LoVo (cell line): ENCODE measurements at regions not wholly inside any gene's neighbourhood (a gene's known extent, or its start where the extent isn't known, plus 50 kb on each side); places are given as distances from the start of the nearest gene placed in this dataset.
"Not testable (repeated sequence)": the region's sequence is repeated elsewhere in the genome, so short reads cannot be mapped to it uniquely, and the experiment has no call there.

Experiments
- DNase-seq: peaks from one replicate; pipeline ENCODE4 v3.0.0-alpha.2; 2016; ENCODE audit warnings: low spot score

DNA sequence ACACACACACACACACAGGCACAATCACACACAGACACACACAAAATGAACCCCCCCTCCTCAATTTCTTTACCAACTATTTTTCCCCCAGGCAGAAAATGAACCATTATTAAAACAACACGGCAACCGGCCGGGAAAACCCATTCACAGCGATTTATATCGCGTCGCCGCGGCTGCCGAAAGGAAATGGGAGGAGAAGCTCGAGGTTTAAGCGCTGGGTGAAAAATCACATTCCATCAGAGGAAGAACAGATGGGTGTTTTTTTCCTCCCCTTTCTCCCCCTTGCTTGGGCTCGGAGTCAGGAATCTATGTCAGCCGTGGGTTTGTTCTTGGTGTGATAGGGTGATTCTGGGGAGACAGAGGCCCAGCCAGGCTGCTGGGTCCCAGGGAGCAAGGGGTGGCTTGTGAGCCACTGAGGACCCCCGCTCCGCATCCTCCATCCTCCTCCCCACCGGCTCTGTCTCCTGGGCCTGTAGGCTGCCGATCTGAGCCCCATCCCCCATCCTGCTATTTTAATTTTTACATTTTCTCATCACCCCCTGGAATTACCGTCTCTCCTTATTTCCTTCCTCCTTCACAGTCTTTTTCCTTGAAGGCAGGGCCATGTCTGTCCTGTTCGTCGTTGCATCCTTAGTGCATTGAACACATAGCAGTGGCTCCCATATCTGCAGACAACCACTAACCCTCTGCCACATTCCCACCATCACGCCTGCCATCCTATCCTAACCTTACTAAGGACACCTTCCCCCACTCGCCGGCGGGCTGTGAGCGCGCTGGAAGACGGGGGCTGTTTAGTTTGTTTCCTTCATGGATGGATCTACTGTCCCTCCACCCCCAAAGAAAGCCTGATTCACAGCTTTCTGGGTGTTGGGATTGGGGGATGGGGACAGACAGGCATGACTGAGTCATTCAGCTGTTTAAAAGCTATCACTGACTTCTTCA is 137.7 kb downstream of the CRLF3 start:
- not testable (repeated sequence) for DNase-seq

DNA sequence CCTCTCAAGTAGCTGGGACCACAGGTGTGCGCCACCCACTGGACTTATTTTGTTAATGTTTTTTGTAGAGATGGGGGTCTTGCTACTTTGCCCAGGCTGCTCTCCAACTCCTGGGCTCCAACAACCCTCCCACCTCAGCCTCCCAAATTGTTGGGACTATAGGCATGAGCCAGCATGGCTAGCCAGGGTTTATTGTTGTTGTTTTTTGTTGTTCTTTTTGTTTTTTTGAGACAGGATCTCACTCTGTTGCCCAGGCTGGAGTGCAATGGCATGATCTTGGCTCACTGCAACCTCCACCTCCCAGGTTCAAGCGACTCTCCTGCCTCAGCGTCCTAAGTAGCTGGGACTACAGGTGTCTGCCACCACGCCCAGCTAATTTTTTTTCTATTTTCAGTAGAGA is 142.2 kb downstream of the CRLF3 start:
- DNase-seq, result not testable (repeated sequence)

DNA sequence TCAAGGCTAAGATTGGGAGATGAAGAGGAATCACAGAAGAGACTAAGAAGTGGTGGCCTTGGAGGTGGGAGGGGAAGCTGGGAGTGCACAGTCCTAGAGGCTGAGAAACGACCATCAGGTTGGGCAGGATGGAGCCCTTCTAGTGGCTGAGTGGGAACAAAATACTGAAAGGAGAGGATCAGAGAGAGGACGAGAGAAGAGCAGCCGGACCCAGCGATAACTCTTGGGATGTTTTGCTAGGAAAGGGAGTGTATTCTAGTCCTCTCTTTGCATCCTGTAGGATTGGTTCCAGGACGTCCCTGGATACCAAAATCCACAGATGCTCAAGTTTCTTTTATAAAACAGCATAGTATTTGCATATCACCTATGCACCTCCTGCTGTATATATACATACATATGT is 143.8 kb downstream of the CRLF3 start:
- not testable (repeated sequence) for DNase-seq

DNA sequence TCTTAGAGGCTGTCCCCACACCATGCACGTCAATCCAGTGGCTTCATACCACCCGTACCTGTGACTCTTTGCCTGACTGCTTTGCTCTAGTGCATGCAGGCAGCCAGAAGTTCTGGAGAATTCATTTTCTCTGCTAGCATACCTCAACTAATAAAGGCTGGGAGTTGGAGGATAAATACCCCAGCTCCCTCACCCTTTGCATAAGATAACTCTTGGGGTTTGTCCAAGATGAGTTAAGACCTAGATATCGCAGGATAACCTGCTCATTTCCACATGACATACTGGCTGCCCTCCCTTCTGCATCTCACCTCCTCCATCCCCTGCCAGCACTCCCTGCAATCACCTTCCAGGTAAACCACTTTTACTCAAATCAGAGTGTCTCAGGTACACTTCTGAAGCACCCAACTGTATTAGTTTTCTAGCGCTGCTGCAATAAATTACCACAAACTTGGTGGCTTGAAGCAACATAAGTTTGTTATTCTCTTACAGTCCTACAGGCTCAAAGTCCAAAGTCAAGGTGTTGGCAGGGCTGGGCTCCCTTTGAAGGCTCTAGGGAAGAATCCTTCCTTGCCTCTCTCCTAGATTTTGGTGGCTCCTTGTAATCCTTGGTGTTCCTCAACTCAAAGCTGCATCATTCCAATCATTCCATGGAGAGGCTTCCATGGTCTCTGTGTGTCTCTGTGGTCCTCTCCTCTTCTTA is 146.8 kb downstream of the CRLF3 start:
- DNase-seq, result no peak

DNA sequence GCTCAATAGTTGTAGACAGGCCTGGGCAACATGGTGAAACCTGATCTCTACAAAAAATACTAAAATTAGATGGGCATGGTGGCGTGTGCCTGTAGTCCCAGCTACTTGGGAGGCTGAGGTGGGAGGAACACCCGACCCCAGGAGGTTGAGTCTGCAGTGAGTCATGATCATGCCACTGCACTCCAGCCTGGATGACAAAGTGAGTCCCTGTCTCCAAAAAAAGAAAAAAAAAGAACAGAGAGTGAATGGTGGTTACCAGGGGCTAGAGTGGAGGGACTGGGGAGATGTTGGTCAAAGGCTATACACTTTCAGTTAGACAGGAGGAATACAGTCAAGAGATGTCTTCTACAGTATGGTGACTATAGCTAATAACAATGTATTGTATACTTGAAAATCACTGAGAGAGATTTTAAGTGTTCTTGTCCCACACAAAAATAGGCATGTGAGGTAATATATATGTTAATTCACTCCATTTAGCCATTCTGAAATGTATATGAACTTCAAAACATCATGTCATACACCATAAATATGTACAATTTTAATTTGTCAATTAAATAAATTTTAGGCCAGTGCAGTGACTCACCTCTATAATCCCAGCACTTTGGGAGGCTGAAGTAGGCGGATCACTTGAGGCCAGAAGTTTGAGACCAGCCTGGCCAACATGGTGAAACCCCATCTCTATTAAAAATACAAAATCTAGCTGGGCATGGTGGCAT is 148.6 kb downstream of the CRLF3 start:
- not testable (repeated sequence) for DNase-seq

DNA sequence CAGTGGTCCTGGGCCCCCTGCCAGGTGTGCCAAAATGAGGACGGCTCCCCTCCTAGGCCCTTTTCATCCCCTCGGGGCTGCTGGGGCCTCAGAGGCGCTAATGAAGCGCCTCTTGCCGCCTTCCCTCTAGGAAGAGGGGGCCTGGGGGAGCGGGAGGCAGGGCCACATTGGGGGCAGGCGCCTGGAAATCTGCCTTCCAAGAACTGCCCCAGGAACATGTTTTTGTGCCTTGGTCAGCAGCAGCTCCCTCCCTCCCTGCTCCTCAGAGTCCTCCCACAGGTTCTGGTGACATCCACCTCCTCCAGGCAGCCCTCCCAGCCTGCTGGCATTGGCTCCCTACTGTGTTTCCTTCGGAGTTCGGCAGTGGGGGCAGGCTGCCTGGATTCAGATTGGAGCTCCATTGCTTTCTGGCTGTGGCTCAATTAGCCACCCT is 155.3 kb downstream of the CRLF3 start:
- not testable (repeated sequence) for DNase-seq

DNA sequence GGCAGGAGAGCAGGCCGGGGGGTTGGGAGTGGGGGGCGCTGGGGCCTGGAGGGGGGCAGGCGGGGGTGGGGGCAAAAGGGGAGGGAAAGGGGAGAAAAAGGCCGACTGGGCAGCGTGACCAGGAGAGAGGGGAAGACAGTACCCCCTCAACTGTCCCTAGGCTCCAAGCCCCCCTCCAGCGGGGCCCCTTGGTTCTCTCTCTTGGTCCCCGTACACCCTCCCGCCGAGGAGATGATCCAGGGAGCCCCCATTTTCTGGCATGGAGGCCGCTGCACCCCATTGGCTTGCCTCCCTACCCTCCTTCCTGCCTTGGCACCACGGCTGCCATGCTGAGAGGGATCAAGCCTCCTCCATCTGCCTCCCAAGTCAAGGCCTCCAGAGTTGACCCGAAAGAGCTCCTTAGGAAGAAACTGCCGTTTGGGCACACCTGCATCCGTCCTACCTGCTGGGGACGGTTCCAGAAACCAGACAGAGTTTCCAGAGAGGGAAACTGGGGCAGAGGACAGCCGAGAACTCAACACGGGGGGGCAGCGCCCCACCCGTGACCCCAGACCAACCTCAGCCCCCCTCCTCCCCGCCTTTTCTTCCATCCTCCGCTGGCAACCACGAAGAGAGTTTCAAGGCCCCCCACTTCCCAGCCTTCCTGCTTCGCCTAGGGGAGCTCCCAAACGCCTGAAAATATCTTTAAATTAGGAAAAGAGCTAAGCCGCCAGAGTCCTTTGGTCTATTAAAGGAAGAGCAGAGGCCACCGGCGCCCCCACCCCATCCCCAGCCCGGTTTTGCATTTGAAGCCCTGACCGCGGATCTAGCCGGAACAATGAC is 155.9 kb downstream of the CRLF3 start:
- DNase-seq, result not testable (repeated sequence)

DNA sequence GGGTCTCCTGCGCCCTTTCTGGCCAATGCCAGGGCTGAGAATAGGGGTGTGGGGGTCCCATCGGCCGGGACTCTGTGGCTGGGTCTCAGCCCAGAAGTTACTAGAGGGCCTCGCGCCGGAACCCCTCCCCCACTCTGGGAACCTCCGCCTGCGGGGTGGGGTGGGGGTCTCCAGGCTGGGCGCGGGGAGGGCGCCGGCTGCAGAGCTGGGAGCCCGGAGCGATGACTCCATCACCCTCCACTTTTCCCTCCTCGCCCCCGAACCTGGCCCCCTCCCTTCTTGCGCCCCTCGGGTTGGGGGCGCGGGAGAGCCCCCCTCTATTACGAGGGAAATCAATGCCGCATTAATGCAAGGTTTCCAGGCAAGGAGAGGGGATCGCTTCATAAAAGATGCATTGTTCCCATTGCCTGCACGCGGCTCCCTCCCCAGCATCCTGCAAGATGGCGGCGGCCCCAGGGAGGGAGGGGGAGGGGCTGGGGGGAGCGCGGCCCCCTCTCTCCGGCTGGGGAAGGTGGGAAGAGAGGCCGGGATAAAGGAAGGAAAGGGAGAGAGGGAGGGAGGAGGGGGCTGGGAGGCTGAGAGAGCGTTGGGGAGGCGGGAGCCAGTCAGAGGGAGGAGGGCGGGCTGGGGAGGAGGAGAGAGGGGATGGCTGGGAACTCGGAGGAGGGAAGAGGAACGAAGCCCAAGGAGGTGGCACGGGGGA is 156.7 kb downstream of the CRLF3 start:
- DNase-seq, result not testable (repeated sequence)

DNA sequence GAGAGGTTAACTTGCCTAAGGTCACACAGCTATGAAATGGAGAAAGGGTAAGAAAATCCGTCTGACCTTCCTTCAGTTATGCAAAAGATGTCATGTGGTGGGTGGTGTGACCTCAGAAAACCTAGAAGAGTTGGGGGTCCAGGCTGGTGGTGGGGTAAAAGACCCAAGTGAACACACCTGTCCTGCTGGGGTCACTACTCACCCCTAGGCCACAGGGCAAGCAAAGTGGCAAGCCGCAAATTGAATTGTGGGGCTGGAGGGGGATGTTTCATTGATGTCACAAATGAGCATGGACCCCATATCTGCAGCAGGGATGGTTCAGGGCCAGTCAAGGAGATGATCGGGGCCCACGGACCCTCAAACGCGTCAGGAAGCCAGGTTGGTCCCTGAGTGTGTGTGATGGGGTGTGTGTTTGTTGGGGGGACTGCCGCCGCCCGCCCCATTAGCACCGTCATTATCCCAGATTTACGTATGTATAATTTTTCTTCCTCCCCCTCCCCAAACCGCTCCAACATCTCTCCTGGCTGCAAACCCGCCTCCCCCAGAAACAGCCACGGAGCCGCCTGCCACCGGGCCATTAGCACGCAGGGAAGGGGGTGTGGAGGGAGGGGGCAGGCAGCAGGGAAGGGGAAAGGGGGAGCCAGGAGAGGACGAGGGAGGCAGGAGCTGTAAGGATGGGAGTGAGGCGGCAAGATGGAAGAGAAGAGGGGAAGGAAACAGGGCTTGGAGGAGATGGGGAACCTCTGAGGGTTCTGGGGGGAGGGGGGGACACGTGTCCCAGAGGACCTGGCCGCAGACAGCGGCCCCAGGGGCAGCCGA is 157.4 kb downstream of the CRLF3 start:
- not testable (repeated sequence) for DNase-seq

DNA sequence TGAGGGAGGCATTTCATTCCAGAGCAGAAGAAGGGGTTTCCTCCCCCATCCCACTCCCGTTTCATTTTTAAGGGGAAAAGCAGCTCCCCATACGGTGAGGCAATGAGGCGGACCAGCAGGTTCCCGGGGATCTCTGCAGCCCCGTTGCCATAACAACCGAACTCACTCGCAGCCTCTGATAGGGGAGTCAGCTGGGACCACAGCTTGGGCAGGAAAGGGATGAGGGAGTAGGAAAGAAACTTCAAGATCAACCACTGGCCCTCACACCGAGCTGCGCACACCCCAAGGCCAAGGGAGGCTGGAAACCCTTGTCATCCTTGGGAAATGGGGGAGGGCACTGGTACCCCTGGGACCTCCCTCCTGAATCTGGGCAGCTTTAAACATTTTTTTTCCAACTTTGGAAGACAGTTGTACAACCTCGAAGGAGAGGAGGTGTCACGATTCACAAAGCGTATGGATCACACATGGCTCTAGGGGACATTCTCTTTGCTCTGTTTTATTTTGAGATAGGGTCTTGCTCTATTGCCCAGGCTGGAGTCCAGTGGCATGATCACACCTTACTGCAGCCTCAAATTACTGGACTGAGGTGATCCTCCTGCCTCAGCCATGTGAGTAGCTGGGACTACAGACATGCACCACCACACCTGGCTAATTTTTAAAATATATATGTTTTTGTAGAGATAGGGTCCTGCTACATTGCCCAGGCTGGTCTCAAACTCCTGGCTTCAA is 160.6 kb downstream of the CRLF3 start:
- not testable (repeated sequence) for DNase-seq

DNA sequence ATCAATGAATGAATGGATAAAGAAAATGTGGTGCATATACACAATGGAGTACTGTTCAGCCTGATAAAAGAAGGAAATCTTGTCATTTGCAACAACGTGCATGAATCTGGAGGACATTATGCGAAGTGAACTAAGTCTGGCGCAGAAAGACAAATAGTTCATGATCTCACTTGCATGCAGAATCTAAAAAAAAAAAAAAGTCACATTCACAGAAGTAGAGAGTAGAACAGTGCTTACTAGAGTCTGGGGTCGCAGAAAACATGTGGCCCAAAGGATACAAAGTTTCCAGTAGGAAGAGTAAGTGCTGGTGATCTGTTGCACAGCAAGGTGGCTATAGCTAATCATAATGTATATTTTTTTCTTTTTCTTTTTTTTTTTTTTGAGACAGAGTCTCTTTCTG is 167.3 kb downstream of the CRLF3 start:
- DNase-seq, result not testable (repeated sequence)

DNA sequence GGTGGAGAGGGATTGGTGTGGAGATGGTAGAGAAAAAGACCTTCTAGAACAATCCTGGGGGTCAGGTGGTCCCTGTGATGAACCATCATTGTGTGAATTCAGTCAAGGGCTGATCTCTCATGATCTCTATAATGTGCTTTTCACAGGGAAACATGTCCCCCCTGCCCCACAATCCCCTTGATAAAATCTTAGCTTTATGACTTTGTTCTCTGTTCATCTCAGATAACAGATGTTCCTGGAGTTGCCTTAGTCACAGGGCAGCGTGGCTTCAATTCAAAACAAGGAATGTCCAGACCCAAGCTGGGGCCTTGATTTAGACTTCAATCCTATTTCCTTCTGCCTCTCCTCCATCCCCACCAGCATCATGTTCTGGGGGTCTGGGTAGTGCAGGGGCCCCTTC is 171.5 kb downstream of the CRLF3 start:
- DNase-seq, result not testable (repeated sequence)

DNA sequence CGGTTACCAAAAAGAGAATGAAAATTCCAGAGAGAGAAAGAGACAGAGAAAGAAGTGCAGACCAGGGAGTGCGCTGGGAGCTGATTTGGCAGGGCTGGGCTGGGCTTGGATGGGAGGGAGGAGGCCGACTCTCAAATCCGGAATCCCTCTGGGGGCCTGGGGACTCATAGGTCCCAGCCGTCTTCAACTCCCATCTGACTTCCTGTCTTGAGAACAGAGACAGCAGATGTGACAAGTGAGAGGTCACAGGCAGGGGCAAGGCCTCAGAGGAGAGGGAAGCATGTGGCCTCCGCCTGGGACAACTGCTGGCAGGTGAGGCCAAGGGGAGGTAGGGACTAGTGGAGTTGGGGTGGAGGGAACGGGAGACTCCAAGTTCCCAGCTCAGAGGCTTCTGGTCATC is 172.9 kb downstream of the GOSR1 start:
- DNase-seq, result not testable (repeated sequence)

DNA sequence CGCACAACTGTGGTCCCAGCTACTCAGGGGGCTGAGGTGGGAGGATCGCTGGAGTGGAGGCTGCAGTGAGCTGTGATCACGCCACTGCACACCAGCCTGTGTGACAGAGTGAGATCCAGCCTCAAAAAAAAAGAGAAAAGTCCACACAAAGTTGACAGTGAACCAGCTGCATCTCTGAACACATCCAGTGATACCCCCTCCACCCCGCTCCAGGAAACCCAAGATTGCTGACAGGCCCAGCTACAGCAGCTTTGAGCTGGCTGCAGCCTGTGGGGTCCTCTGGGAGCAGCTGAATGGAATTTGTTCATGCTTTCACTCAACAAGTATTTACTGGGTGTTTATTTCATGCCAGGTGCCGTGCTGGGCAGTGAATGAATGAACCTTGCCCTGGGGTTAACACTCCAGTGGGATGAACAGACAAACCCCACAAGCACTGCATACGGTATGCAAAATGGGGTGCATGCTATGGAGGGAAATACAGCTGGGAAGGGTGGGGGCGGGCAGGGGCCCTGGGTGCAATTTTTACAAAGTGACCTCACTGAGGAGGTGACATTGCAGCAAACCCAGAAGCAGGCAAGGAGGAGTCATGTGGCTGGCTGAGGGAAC is 170.9 kb downstream of the GOSR1 start:
- not testable (repeated sequence) for DNase-seq

DNA sequence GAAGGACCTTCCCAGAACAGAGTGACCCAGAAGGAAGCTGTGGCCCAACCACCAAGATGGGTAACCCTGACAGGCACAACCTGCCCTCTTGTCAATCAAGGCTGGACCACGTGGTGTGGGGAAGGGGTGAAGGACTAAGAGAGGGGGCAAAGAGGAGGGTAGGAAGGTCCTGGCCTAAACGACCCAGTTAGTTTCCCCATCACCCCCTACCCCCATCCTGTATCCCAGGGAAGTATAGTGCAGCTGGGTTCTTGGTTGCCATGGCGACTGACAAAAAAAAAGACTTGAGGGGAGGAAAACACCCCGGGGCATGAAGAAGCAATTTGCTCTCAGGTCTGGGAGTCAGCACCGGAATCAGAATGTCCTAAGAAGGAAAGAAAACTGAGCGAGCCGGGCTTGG is 168.7 kb downstream of the GOSR1 start:
- not testable (repeated sequence) for DNase-seq

DNA sequence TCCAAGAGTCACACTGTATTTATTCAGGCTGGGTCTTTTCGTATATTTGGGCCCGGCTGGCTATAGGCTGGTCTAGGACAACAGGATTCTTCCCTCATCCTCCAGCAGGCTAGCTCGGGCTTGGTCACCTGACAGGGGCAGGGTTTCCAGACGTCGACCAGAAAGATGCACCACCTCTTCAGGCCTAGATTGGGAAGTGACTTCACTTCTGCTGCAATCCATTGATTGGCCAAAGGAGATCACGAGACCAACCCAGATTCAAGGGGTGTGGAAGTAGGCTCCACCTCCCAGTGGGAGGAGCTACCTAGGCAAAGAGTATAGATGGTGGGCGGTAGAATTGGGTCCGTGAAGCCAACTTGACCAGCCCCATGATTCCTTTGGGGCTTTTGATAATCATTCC is 167.5 kb downstream of the GOSR1 start:
- DNase-seq, result not testable (repeated sequence)

DNA sequence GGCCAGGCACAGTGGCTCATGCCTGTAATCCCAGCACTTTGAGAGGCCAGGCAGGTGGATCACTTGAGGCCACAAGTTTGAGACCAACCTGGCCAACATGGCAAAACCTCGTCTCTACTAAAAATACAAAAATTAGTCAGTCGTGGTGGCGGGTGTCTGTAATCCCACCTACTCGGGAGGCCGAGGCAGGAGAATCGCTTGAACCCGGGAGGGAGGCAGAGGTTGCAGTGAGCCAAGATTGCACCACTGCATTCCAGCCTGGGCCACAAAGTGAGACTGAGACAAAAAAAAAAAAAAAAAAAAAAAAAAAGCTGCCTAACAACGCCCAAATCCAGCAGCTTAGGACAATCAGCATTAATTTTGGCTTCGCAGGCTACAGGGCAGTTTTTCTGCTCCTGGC is 167.1 kb downstream of the GOSR1 start:
- DNase-seq, result not testable (repeated sequence)

DNA sequence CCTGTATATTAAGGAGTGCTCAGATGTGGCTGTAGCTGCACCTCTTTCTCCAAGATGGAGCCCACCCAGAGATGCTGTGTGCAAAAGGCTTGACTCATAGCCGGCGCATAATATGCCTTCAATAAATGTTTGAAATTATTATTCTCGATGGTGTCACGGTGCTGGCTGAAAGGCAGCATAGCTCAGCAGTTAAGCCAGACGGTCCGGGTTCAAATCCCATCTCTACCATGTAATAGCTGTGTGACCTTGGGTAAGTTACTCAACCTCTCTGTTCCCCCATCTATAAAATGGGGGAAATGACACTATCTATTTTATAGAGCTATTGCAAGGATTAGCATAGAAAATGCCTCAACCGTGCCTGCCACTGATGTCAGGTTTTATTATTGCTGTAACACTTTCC is 164.2 kb downstream of the GOSR1 start:
- DNase-seq, result not testable (repeated sequence)

DNA sequence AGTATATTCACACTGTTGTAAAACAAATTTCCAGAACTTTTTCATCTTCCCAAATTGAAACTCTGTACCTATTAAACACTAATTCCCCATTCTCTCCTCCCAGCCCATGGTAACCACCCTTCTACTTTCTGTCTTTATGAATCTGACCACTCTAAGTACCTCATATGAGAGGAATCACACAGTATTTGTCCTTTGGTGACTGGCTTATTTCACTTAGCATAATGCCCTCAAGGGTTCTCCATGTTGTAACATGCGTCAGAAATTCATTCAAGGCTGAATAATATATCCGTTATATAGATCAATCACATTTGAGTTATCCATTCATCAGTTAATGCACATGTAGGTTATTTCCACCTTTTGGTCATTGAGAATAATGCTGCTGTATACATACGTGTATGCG is 162.2 kb downstream of the GOSR1 start:
- DNase-seq, result not testable (repeated sequence)
